VCaP (cell line): ENCODE measurements at regions not wholly inside any gene's neighbourhood (a gene's known extent, or its start where the extent isn't known, plus 50 kb on each side); places are given as distances from the start of the nearest gene placed in this dataset.

Experiments used
- H3K27ac ChIP-seq: fragments of 450-650 bp; 2 replicates; pipeline ENCODE4 v1.5.1; 2017
- CTCF ChIP-seq: fragments of 450-650 bp; conservative IDR thresholded peaks from 2 replicates; pipeline ENCODE4 v1.5.1; 2017; ENCODE audit warnings: mild to moderate bottlenecking, moderate library complexity

- H3K27ac ChIP-seq = no peak overlapping the region
- TF ChIP-seq CTCF = no peak
Measured at GRCh38 chr5:26148569-26149107, 889.7 kb downstream of the CDH9 start.

GRCh38 chr5:26143259-26143658 lies 895.1 kb downstream of the CDH9 start:
- no peak for TF ChIP-seq CTCF
- no peak overlapping the region for H3K27ac ChIP-seq

DNA sequence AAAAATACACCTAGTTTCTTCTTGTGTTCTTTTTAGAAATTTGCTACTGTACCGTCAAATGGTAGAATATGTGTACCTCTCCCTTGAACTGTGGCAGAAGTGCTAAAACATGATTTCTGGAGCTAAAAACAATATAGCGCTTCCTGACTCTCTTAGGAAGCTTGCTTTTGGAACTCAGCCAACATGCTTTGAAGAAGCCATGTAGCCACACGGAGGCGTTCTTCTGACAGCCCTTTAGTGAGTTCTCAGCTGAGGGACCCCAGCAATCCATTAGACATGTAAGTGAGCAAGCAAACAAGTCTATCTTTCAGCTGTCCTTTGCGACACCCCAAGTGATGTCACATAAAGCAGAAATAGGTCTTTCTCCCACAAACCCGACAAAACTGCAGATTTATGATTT lies 917.0 kb downstream of the CDH9 start:
- H3K27ac ChIP-seq = no peak overlapping the region
- no peak; the same call in 1 of the 2 replicates for TF ChIP-seq CTCF

DNA sequence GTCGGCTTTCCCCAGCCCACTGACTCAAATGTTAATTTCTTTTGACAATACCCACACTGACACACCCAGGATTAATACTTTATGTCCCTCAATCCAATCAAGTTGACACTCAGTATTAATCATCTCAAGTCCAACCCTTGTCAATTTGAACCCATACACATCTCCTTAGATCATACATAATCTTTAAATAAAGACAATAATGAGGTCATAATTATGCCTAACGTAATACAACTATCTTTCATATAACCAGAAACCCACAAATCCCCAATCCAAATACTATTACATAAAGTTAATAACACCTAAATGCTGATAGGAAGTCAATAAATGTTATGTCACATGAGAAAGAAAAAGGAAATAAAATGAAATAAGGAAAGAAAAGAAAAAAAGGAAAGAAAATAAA lies 934.2 kb downstream of the CDH9 start:
- H3K27ac ChIP-seq = no peak overlapping the region
- TF ChIP-seq CTCF = no peak

- TF ChIP-seq CTCF = no peak
- no peak overlapping the region for H3K27ac ChIP-seq
Measured at GRCh38 chr5:26060212-26060611, 978.2 kb downstream of the CDH9 start.

- H3K27ac ChIP-seq = no peak overlapping the region
- TF ChIP-seq CTCF = no peak
Measured at GRCh38 chr5:26054594-26054993, 983.8 kb downstream of the CDH9 start.

- TF ChIP-seq CTCF = no peak
- H3K27ac ChIP-seq = no peak overlapping the region
Measured at GRCh38 chr5:26034813-26035212, 1003.6 kb downstream of the CDH9 start.

GRCh38 chr5:26031481-26031880 lies 1006.9 kb downstream of the CDH9 start:
- TF ChIP-seq CTCF = no peak
- no peak overlapping the region for H3K27ac ChIP-seq
